Fibroblast of lung (primary cell): ENCODE measurements at regions not wholly inside any gene's neighbourhood (a gene's known extent, or its start where the extent isn't known, plus 50 kb on each side); places are given as distances from the start of the nearest gene placed in this dataset.

Experiments used
- DNase-seq, 2 donors: peaks; one replicate each; pipeline versions ENCODE4 v3.0.0 to v3.0.0-alpha.2; 2010; ENCODE audit warnings: low read depth in 2 of 2
- H2AFZ ChIP-seq: 2 replicates; pipeline ENCODE4 v1.5.1; 2012; ENCODE audit warnings: low read length, control low read depth, inconsistent platforms
- H3K27ac ChIP-seq: 2 replicates; pipeline ENCODE4 v1.5.1; 2011; ENCODE audit warnings: low read length, control low read depth; ENCODE audit not compliant: insufficient read depth
- H3K27me3 ChIP-seq: 2 replicates; pipeline ENCODE4 v1.5.1; 2011; ENCODE audit warnings: mild to moderate bottlenecking, low read length; ENCODE audit not compliant: control insufficient read depth, insufficient read depth
- H3K36me3 ChIP-seq: 2 replicates; pipeline ENCODE4 v1.5.1; 2011; ENCODE audit warnings: low read length; ENCODE audit not compliant: control insufficient read depth, insufficient read depth
- H3K4me1 ChIP-seq: 2 replicates; pipeline ENCODE4 v1.5.1; 2011; ENCODE audit warnings: low read length; ENCODE audit not compliant: control insufficient read depth, insufficient read depth; ENCODE audit errors: extremely low read depth
- H3K4me2 ChIP-seq: 2 replicates; pipeline ENCODE4 v1.5.1; 2011; ENCODE audit warnings: low read length, control low read depth; ENCODE audit not compliant: insufficient read depth; ENCODE audit errors: extremely low read depth
- H3K4me3 ChIP-seq, 4 experiments: fragments of 200-600 bp in 1 of 4; sonication (generic) in 1 of 4; replicated peaks in 1 of 4; 2 replicates each; pipeline ENCODE4 v1.5.1; 2011 to 2016; ENCODE audit warnings: low read length in 4 of 4, low read depth in 3 of 4, mild to moderate bottlenecking in 3 of 4, control low read depth in 2 of 4, inconsistent platforms in 1 of 4, mixed read lengths in 1 of 4; ENCODE audit not compliant: insufficient read depth in 1 of 4; ENCODE audit errors: control extremely low read depth in 1 of 4
- H3K79me2 ChIP-seq: 2 replicates; pipeline ENCODE4 v1.5.1; 2012; ENCODE audit warnings: mild to moderate bottlenecking, low read length, inconsistent platforms; ENCODE audit not compliant: control insufficient read depth, insufficient read depth
- H3K9ac ChIP-seq: 2 replicates; pipeline ENCODE4 v1.5.1; 2011; ENCODE audit warnings: mild to moderate bottlenecking, low read length, control low read depth; ENCODE audit not compliant: insufficient read depth
- H3K9me3 ChIP-seq: 2 replicates; pipeline ENCODE4 v1.5.1; 2012; ENCODE audit warnings: low read depth, low read length; ENCODE audit not compliant: control insufficient read depth, insufficient read depth
- H4K20me1 ChIP-seq: 2 replicates; pipeline ENCODE4 v1.5.1; 2011; ENCODE audit warnings: low read length; ENCODE audit not compliant: control insufficient read depth, insufficient read depth; ENCODE audit errors: extremely low read depth
- CTCF ChIP-seq, 2 donors: IDR thresholded peaks in 1 of 2; conservative IDR thresholded peaks in 1 of 2; 1 replicate in 1 of 2; 2 replicates in 1 of 2; pipeline ENCODE4 v1.5.1; 2011 to 2012; ENCODE audit warnings: low read length in 2 of 2, control low read depth in 1 of 2, inconsistent platforms in 1 of 2, low read depth in 1 of 2, mild to moderate bottlenecking in 1 of 2
- EZH2 ChIP-seq: IDR thresholded peaks from 2 replicates; pipeline ENCODE4 v1.5.1; 2012; ENCODE audit warnings: low read length, control low read depth, mild to moderate bottlenecking; ENCODE audit errors: missing control alignments

DNA sequence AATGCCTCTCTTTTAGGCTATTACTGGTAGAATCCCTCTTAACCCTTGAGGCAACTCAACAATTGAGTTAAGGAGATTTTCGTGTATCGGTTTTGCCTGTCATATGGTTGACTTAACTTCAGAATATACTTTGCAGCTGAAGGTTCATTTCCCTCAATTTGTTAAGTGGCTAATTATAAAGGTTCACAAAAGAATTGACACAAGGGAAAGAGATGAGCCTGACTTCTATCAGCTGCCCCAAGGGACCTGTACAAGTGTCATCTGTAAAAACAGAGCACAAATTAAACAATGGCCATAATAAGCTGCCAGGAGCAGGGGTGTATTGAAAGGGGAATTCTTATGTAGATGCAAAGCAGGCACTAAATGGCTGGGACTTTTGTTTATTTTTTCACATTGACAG is 334.8 kb upstream of the OBI1 start:
- Histone ChIP-seq H3K27ac (no peak overlapping the region), H3K4me3 (no peak overlapping the region), H3K9ac (no peak overlapping the region), H3K4me2 (no peak overlapping the region), H3K79me2 (no peaks in the 10 kb centered on the region), H3K36me3 (no peaks in the 10 kb centered on the region), H4K20me1 (no peaks in the 10 kb centered on the region), H3K27me3 (no peaks in the 10 kb centered on the region), H2AFZ (no peak overlapping the region), H3K9me3 (no peaks in the 10 kb centered on the region), H3K4me1 (no peaks in the 10 kb centered on the region)
- TF ChIP-seq EZH2 (no peak), CTCF (conservative IDR thresholded peaks at IDR 0.05 in 1 of 2, IDR thresholded peaks at IDR 0.05 in 1 of 2; ENCODE audit: low read depth in 1 of 2, low read length in 2 of 2) (no peak)
- no peak for DNase-seq

- Histone ChIP-seq H3K4me2 (no peak overlapping the region), H2AFZ (no peak overlapping the region), H3K4me3 (no peak overlapping the region), H3K4me1 (no peaks in the 10 kb centered on the region), H3K27ac (no peak overlapping the region), H3K9ac (no peak overlapping the region), H3K27me3 (no peaks in the 10 kb centered on the region), H3K79me2 (no peaks in the 10 kb centered on the region), H3K9me3 (no peaks in the 10 kb centered on the region), H3K36me3 (no peaks in the 10 kb centered on the region), H4K20me1 (no peaks in the 10 kb centered on the region)
- no peak for DNase-seq
- TF ChIP-seq EZH2: no peak
- no peak for TF ChIP-seq CTCF (conservative IDR thresholded peaks at IDR 0.05 in 1 of 2, IDR thresholded peaks at IDR 0.05 in 1 of 2; ENCODE audit: low read depth in 1 of 2, low read length in 2 of 2)
Measured at GRCh38 chr13:78981913-78982312, 323.0 kb upstream of the OBI1 start.

- TF ChIP-seq CTCF (conservative IDR thresholded peaks at IDR 0.05 in 1 of 2, IDR thresholded peaks at IDR 0.05 in 1 of 2; ENCODE audit: low read depth in 1 of 2, low read length in 2 of 2) (no peak), EZH2 (no peak)
- H3K9ac ChIP-seq: no peak overlapping the region
Measured at GRCh38 chr13:78979349-78979748, 320.4 kb upstream of the OBI1 start.

More at GRCh38 chr13:78979349-78979748, 320.4 kb upstream of the OBI1 start:
- no peaks in the 10 kb centered on the region for H3K4me1 ChIP-seq
- H3K4me2 ChIP-seq: no peak overlapping the region
- no peaks in the 10 kb centered on the region for H4K20me1 ChIP-seq
- no peak overlapping the region for H3K4me3 ChIP-seq
- no peak overlapping the region for H2AFZ ChIP-seq
- no peaks in the 10 kb centered on the region for H3K36me3 ChIP-seq
- H3K27me3 ChIP-seq: no peaks in the 10 kb centered on the region
- H3K79me2 ChIP-seq: no peaks in the 10 kb centered on the region
- H3K9me3 ChIP-seq: no peaks in the 10 kb centered on the region
- no peak for DNase-seq
- no peak overlapping the region for H3K27ac ChIP-seq
